A549 (cell line): ENCODE measurements at regions not wholly inside any gene's neighbourhood (a gene's known extent, or its start where the extent isn't known, plus 50 kb on each side); places are given as distances from the start of the nearest gene placed in this dataset.

Source experiments
- ATAC-seq, 2 experiments: fragments of 200-7000 bp in 1 of 2; fragments of >200 bp in 1 of 2; cut with Nextera tagmentation in 1 of 2; cut with Tn5 transposase in 1 of 2; 3 replicates each; pipeline versions ENCODE4 v1.8.0 to v1.9.1; 2018 to 2020; ENCODE audit warnings: mild to moderate bottlenecking in 1 of 2, moderate library complexity in 1 of 2
- CTCF ChIA-PET: fragments of 300-600 bp; sonication (Branson Sonifier 250); formaldehyde crosslinking; extraction: SDS; loops from one replicate; lab custom pipeline; 2021; ENCODE audit warnings: antibody characterized with exemption, inconsistent platforms; lab: Yijun Ruan, JAX
- POLR2A ChIA-PET: fragments of 350-600 bp; formaldehyde crosslinking; extraction: SDS; loops from one replicate; lab custom pipeline; 2021; ENCODE audit warnings: antibody characterized with exemption, inconsistent platforms; lab: Yijun Ruan, JAX
- DNase-seq, 2 experiments: peaks; one replicate each; pipeline versions ENCODE4 v3.0.0 to v3.0.0-alpha.2; 2011 to 2016; ENCODE audit warnings: low read depth in 1 of 2, low spot score in 1 of 2
- FAIRE-seq: peaks from 2 replicates; lab custom pipeline; 2011; peaks lifted over from hg19 to GRCh38; lab: Jason Lieb, UNC
- H3K27ac ChIP-seq, 2 experiments: fragments of >200 bp; sonication (Bioruptor Twin); formaldehyde crosslinking; 3 replicates each; pipeline ENCODE4 v1.5.1; 2016 to 2017
- H3K4me1 ChIP-seq: fragments of >200 bp; sonication (Bioruptor Twin); formaldehyde crosslinking; 3 replicates; pipeline ENCODE4 v1.6.1; 2016
- H3K4me2 ChIP-seq: fragments of >200 bp; sonication (Bioruptor Twin); formaldehyde crosslinking; 3 replicates; pipeline ENCODE4 v1.6.1; 2016
- H3K4me3 ChIP-seq: fragments of >200 bp; sonication (Bioruptor Twin); formaldehyde crosslinking; 3 replicates; pipeline ENCODE4 v1.5.1; 2016
- H3K9me3 ChIP-seq: fragments of >200 bp; sonication (Bioruptor Twin); formaldehyde crosslinking; 3 replicates; pipeline ENCODE4 v1.6.1; 2016
- BHLHE40 ChIP-seq: IDR thresholded peaks from 2 replicates; pipeline ENCODE4 v1.6.1; 2012; ENCODE audit warnings: low read depth, low read length, inconsistent platforms
- CBX2 ChIP-seq: fragments of 200-600 bp; sonication (generic); IDR thresholded peaks from 2 replicates; pipeline ENCODE4 v1.6.1; 2016; ENCODE audit warnings: low read depth, mild to moderate bottlenecking, borderline replicate concordance
- CBX8 ChIP-seq: fragments of 200-600 bp; sonication (generic); IDR thresholded peaks from 2 replicates; pipeline ENCODE4 v1.6.1; 2016
- EHF ChIP-seq: fragments of 250-450 bp; sonication (Bioruptor Pico); IDR thresholded peaks from 2 replicates; pipeline ENCODE4 v1.5.0; 2020; ENCODE audit warnings: mild to moderate bottlenecking
- ESRRA ChIP-seq: fragments of 150-350 bp; IDR thresholded peaks from 2 replicates; pipeline ENCODE4 v1.6.1; 2014; ENCODE audit warnings: mild to moderate bottlenecking, low read length, borderline replicate concordance
- FOXS1 ChIP-seq: fragments of 250-450 bp; sonication (Bioruptor Pico); IDR thresholded peaks from 2 replicates; pipeline ENCODE4 v1.5.0; 2020; ENCODE audit warnings: mild to moderate bottlenecking, moderate library complexity
- GATA3 ChIP-seq: IDR thresholded peaks from 2 replicates; pipeline ENCODE4 v1.6.1; 2012; ENCODE audit warnings: borderline replicate concordance
- HEYL ChIP-seq: fragments of 250-450 bp; sonication (Bioruptor Pico); IDR thresholded peaks from 2 replicates; pipeline ENCODE4 v1.8.0; 2021; ENCODE audit warnings: mild to moderate bottlenecking, moderate library complexity
- JUN ChIP-seq, 2 experiments: fragments of >200 bp; sonication (Bioruptor Twin); formaldehyde crosslinking; IDR thresholded peaks; 2 replicates in 1 of 2; 3 replicates in 1 of 2; pipeline ENCODE4 v1.6.1; 2016 to 2017
- JUNB ChIP-seq: fragments of >200 bp; sonication (Bioruptor Twin); formaldehyde crosslinking; IDR thresholded peaks from 2 replicates; pipeline ENCODE4 v1.6.1; 2016
- KDM1A ChIP-seq: fragments of 200-600 bp; sonication (generic); IDR thresholded peaks from 2 replicates; pipeline ENCODE4 v1.6.1; 2016; ENCODE audit warnings: low read depth, mild to moderate bottlenecking
- MAZ ChIP-seq: fragments of 150-350 bp; IDR thresholded peaks from 2 replicates; pipeline ENCODE4 v1.6.1; 2014; ENCODE audit warnings: antibody characterized with exemption, low read depth, low read length, borderline replicate concordance
- NPAS2 ChIP-seq: fragments of 250-450 bp; sonication (Bioruptor Pico); IDR thresholded peaks from 2 replicates; pipeline ENCODE4 v1.8.0; 2022; ENCODE audit warnings: mild to moderate bottlenecking, moderate library complexity, borderline replicate concordance
- POLR2AphosphoS2 ChIP-seq: conservative IDR thresholded peaks from 2 replicates; pipeline ENCODE4 v1.6.1; 2012; ENCODE audit warnings: low read length, improper control_type of control experiment, inconsistent platforms
- RAD21 ChIP-seq, 2 experiments: fragments of >200 bp in 1 of 2; sonication (Bioruptor Twin) in 1 of 2; formaldehyde crosslinking in 1 of 2; IDR thresholded peaks in 1 of 2; conservative IDR thresholded peaks in 1 of 2; 2 replicates in 1 of 2; 3 replicates in 1 of 2; pipeline ENCODE4 v1.6.1; 2012 to 2018; ENCODE audit warnings: inconsistent platforms in 1 of 2
- RARB ChIP-seq: fragments of 250-450 bp; sonication (Bioruptor Pico); IDR thresholded peaks from 2 replicates; pipeline ENCODE4 v1.8.0; 2021; ENCODE audit warnings: mild to moderate bottlenecking, moderate library complexity
- RCOR1 ChIP-seq: fragments of 150-350 bp; IDR thresholded peaks from 2 replicates; pipeline ENCODE4 v1.6.1; 2014; ENCODE audit warnings: antibody characterized with exemption, low read length, low read depth
- RFX5 ChIP-seq: fragments of 450-650 bp; IDR thresholded peaks from 2 replicates; pipeline ENCODE4 v1.7.1; 2014; ENCODE audit warnings: antibody characterized with exemption, mild to moderate bottlenecking, moderate library complexity
- TP53 ChIP-seq: fragments of 250-450 bp; sonication (Bioruptor Pico); IDR thresholded peaks from 2 replicates; pipeline ENCODE4 v1.5.0; 2021; ENCODE audit warnings: mild to moderate bottlenecking, moderate library complexity
- ZC3H11A ChIP-seq: fragments of 450-650 bp; IDR thresholded peaks from 2 replicates; pipeline ENCODE4 v1.6.1; 2014; ENCODE audit warnings: antibody characterized with exemption, mild to moderate bottlenecking
- ZNF302 ChIP-seq: fragments of 250-450 bp; sonication (Bioruptor Pico); IDR thresholded peaks from 2 replicates; pipeline ENCODE4 v1.9.0; 2021; ENCODE audit warnings: inconsistent platforms, mild to moderate bottlenecking, moderate library complexity
- WGBS: methylation state at CpG from one replicate; pipeline ENCODE4 v1.1.6; 2017; ENCODE audit errors: missing lambda C conversion rate; 5-methylcytosine and 5-hydroxymethylcytosine counted together
- TF ChIP-seq, protein P1 (sequence below): fragments of >200 bp; sonication (Bioruptor Twin); formaldehyde crosslinking; IDR thresholded peaks from 3 replicates; pipeline ENCODE4 v1.5.1; 2016
- TF ChIP-seq, protein P2 (sequence below): fragments of 250-450 bp; sonication (Bioruptor Pico); IDR thresholded peaks from 2 replicates; pipeline ENCODE4 v1.5.0; 2021; ENCODE audit warnings: mild to moderate bottlenecking, moderate library complexity, borderline replicate concordance
- TF ChIP-seq, protein P3 (sequence below): fragments of 150-350 bp; IDR thresholded peaks from 2 replicates; pipeline ENCODE4 v1.6.1; 2014; ENCODE audit warnings: low read depth, mild to moderate bottlenecking, low read length
- TF ChIP-seq, protein P4 (sequence below): IDR thresholded peaks from 2 replicates; pipeline ENCODE4 v1.6.1; 2012; ENCODE audit warnings: low read depth, borderline replicate concordance
- TF ChIP-seq, protein P5 (sequence below): fragments of >200 bp; sonication (Bioruptor Twin); formaldehyde crosslinking; IDR thresholded peaks from 2 replicates; pipeline ENCODE4 v1.6.1; 2016
- TF ChIP-seq, protein P6 (sequence below): IDR thresholded peaks from 2 replicates; pipeline ENCODE4 v1.6.1; 2012

DNA sequence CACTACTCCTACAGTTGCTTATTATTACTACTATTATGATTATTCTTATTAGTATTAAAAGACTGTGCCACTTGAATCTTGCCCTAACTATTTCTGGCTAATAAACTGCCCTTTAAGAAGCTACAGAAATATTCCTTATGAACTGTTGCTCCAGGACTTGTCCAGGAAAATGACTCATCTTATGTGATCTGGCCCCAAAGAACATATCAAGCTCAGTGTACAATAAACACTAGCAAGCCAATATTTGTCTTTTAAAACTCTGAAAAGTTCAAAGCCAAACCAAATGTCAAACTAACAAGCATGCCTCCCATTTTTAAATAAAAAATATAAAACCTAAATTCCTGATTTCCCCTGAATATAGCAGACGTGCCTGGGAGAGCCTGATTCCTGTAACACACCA lies 88.7 kb upstream of the SIM2 start:
- ATAC-seq (no peak), DNase-seq (no peak), FAIRE-seq (no peak)
- Histone ChIP-seq H3K4me1 (no peaks in the 10 kb centered on the region), H3K4me2 (no peak overlapping the region), H3K9me3 (peaks cover 2% of the 10 kb centered on the region; the same call in 1 of the 3 replicates), H3K27ac (no peak overlapping the region), H3K4me3 (no peak overlapping the region)
- POLR2A ChIA-PET, result interaction anchor here (1.0 kb wide), 1 partner anchor 10 kb away, joined by 3 read pairs; no protein-coding TSS in a partner anchor
- WGBS, result 48% methylated on average over 1 of the region's 1 CpG
- CTCF ChIA-PET, result interaction anchor here (1.2 kb wide), 1 partner anchor 21 kb away, joined by 5 read pairs; no protein-coding TSS in a partner anchor
- TF ChIP-seq, protein P1, sequence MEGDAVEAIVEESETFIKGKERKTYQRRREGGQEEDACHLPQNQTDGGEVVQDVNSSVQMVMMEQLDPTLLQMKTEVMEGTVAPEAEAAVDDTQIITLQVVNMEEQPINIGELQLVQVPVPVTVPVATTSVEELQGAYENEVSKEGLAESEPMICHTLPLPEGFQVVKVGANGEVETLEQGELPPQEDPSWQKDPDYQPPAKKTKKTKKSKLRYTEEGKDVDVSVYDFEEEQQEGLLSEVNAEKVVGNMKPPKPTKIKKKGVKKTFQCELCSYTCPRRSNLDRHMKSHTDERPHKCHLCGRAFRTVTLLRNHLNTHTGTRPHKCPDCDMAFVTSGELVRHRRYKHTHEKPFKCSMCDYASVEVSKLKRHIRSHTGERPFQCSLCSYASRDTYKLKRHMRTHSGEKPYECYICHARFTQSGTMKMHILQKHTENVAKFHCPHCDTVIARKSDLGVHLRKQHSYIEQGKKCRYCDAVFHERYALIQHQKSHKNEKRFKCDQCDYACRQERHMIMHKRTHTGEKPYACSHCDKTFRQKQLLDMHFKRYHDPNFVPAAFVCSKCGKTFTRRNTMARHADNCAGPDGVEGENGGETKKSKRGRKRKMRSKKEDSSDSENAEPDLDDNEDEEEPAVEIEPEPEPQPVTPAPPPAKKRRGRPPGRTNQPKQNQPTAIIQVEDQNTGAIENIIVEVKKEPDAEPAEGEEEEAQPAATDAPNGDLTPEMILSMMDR, result no peak
- TF ChIP-seq ZNF302 (CRISPR knock-in tag), result no peak
- no peak for TF ChIP-seq RFX5
- no peak for TF ChIP-seq NPAS2 (CRISPR knock-in tag)
- TF ChIP-seq, protein P2, sequence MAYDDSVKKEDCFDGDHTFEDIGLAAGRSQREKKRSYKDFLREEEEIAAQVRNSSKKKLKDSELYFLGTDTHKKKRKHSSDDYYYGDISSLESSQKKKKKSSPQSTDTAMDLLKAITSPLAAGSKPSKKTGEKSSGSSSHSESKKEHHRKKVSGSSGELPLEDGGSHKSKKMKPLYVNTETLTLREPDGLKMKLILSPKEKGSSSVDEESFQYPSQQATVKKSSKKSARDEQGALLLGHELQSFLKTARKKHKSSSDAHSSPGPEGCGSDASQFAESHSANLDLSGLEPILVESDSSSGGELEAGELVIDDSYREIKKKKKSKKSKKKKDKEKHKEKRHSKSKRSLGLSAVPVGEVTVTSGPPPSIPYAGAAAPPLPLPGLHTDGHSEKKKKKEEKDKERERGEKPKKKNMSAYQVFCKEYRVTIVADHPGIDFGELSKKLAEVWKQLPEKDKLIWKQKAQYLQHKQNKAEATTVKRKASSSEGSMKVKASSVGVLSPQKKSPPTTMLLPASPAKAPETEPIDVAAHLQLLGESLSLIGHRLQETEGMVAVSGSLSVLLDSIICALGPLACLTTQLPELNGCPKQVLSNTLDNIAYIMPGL (CRISPR knock-in tag), result no peak
- TF ChIP-seq GATA3, result no peak
- TF ChIP-seq ZC3H11A, result no peak
- TF ChIP-seq, protein P3, sequence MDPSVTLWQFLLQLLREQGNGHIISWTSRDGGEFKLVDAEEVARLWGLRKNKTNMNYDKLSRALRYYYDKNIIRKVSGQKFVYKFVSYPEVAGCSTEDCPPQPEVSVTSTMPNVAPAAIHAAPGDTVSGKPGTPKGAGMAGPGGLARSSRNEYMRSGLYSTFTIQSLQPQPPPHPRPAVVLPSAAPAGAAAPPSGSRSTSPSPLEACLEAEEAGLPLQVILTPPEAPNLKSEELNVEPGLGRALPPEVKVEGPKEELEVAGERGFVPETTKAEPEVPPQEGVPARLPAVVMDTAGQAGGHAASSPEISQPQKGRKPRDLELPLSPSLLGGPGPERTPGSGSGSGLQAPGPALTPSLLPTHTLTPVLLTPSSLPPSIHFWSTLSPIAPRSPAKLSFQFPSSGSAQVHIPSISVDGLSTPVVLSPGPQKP, result no peak
- TF ChIP-seq EHF (CRISPR knock-in tag), result no peak
- TF ChIP-seq RARB (CRISPR knock-in tag), result no peak
- TF ChIP-seq, protein P4, sequence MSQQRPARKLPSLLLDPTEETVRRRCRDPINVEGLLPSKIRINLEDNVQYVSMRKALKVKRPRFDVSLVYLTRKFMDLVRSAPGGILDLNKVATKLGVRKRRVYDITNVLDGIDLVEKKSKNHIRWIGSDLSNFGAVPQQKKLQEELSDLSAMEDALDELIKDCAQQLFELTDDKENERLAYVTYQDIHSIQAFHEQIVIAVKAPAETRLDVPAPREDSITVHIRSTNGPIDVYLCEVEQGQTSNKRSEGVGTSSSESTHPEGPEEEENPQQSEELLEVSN, result no peak
- no peak for TF ChIP-seq JUNB
- TF ChIP-seq, protein P5, sequence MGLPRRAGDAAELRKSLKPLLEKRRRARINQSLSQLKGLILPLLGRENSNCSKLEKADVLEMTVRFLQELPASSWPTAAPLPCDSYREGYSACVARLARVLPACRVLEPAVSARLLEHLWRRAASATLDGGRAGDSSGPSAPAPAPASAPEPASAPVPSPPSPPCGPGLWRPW, result no peak
- no peak for TF ChIP-seq CBX2

DNA sequence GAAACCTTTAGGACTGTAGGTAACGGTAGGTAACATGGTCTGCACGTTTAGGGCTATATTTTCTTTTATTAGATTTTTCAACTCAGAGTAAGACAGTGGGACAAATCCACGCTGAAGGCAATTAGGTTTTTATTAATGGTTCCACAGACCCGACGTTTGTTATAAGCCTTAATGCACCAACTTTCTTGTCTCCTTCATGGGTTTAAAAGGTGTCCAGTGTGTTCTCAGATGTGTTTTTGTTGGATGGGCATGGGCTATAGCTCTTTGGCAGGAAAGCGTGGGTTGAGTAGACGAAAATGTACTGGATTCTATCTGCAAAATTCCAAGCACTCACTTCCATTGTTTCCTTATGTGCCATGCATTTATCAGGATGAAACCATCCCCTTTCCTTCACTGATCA lies 88.0 kb upstream of the SIM2 start:
- Histone ChIP-seq H3K4me1 (no peaks in the 10 kb centered on the region), H3K27ac (no peak overlapping the region), H3K4me3 (no peak overlapping the region), H3K9me3 (peaks cover 2% of the 10 kb centered on the region; the same call in 1 of the 3 replicates)
- CTCF ChIA-PET, result no interaction called here
- FAIRE-seq (no peak), DNase-seq (no peak)
- POLR2A ChIA-PET, result interaction anchor here (1.0 kb wide), 1 partner anchor 9 kb away, joined by 3 read pairs; no protein-coding TSS in a partner anchor
- 78% methylated on average over 7 of the region's 7 CpGs for WGBS
- no peak for TF ChIP-seq FOXS1 (CRISPR knock-in tag)
- TF ChIP-seq ZNF302 (CRISPR knock-in tag), result no peak
- TF ChIP-seq JUN (IDR thresholded peaks at IDR 0.05), result no peak
- TF ChIP-seq RARB (CRISPR knock-in tag), result no peak
- no peak for TF ChIP-seq HEYL
- no peak for TF ChIP-seq MAZ
- TF ChIP-seq, all 56 proteins: peak for 0
- ATAC-seq, result no peak
- H3K4me2 ChIP-seq, result no peak overlapping the region

DNA sequence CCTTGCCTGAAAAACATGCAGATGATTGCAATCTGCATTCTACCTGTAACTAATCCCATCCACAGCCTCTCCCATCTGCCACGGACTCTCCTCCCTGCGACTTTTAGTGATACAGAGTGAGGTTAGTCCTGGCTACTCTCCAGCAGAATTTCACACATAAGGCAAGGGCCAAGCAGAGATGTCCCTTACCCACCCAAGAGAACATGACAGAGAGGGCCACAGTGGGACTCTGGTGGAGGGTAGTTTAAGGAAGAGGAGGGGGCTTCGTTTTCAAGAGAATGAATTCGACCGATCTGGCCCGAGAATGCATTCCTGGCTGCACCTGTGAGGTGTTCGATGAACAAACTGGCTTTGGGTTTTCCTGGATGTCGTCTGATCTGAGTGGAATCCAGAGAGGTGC lies 87.5 kb upstream of the SIM2 start:
- no peak overlapping the region for H3K4me3 ChIP-seq
- H3K4me2 ChIP-seq, result no peak overlapping the region
- TF ChIP-seq KDM1A (no peak), FOXS1 (CRISPR knock-in tag) (no peak), ZNF302 (CRISPR knock-in tag) (no peak), ZC3H11A (no peak), MAZ (no peak), RARB (CRISPR knock-in tag) (no peak), RAD21 (conservative IDR thresholded peaks at IDR 0.05 in 1 of 2, IDR thresholded peaks at IDR 0.05 in 1 of 2) (no peak), TP53 (CRISPR knock-in tag) (no peak), JUN (IDR thresholded peaks at IDR 0.05) (no peak), RCOR1 (no peak), BHLHE40 (no peak), ESRRA (no peak), POLR2AphosphoS2 (no peak), JUNB (no peak), CBX8 (no peak)
- TF ChIP-seq, protein P5, result no peak
- TF ChIP-seq, protein P6, sequence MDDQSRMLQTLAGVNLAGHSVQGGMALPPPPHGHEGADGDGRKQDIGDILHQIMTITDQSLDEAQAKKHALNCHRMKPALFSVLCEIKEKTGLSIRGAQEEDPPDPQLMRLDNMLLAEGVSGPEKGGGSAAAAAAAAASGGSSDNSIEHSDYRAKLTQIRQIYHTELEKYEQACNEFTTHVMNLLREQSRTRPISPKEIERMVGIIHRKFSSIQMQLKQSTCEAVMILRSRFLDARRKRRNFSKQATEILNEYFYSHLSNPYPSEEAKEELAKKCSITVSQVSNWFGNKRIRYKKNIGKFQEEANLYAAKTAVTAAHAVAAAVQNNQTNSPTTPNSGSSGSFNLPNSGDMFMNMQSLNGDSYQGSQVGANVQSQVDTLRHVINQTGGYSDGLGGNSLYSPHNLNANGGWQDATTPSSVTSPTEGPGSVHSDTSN, result no peak
- no peaks in the 10 kb centered on the region for H3K4me1 ChIP-seq
- DNase-seq (no peak), FAIRE-seq (no peak), ATAC-seq (no peak)
- POLR2A ChIA-PET, result no interaction called here
- CTCF ChIA-PET, result no interaction called here
- H3K27ac ChIP-seq, result no peak overlapping the region
- H3K9me3 ChIP-seq, result peaks cover 2% of the 10 kb centered on the region; the same call in 1 of the 3 replicates
- 59% methylated on average over 8 of the region's 8 CpGs for WGBS
